Motor neuron (in vitro differentiated cells): ENCODE measurements at regions not wholly inside any gene's neighbourhood (a gene's known extent, or its start where the extent isn't known, plus 50 kb on each side); places are given as distances from the start of the nearest gene placed in this dataset.

Source experiments
- ATAC-seq, 8 experiments: fragments of 200-7000 bp; cut with Tn5 transposase; replicated peaks in 6 of 8; 2 replicates each; pipeline ENCODE4 v1.8.0; 2021; ENCODE audit warnings: mild to moderate bottlenecking in 8 of 8, moderate library complexity in 8 of 8
- H3K27ac ChIP-seq, 2 donors: fragments of 250-450 bp; sonication (Bioruptor Pico); 2 replicates each; pipeline ENCODE4 v1.9.0; 2021; ENCODE audit warnings: antibody characterized with exemption in 2 of 2, mild to moderate bottlenecking in 2 of 2, moderate library complexity in 1 of 2
- H3K4me1 ChIP-seq, 2 donors: fragments of 250-450 bp; sonication (Bioruptor Pico); replicated peaks in 1 of 2; 2 replicates each; pipeline ENCODE4 v1.6.1; 2021; ENCODE audit warnings: antibody characterized with exemption in 2 of 2, mild to moderate bottlenecking in 2 of 2, moderate library complexity in 1 of 2
- H3K4me3 ChIP-seq, 5 donors: fragments of 250-450 bp; sonication (Bioruptor Pico); 2 replicates each; pipeline ENCODE4 v1.9.0; 2021; ENCODE audit warnings: antibody characterized with exemption in 5 of 5, mild to moderate bottlenecking in 5 of 5, moderate library complexity in 4 of 5
- WGBS, 10 experiments: fragments of 450-650 bp; shearing (Covaris generic); methylation state at CpG; one replicate each; pipeline ENCODE4 v1.0.0; 2022; 5-methylcytosine and 5-hydroxymethylcytosine counted together
- in situ Hi-C, 9 experiments: fragments of 400-800 bp; cut with MboI; loops; one replicate each; pipeline ENCODE4 v1.15.0; 2021; ENCODE audit warnings: low sequenced_read_pairs in 9 of 9, low pct_unique_long_range_greater_than_20kb in 2 of 9; ENCODE audit not compliant: unreplicated experiment in 9 of 9

DNA sequence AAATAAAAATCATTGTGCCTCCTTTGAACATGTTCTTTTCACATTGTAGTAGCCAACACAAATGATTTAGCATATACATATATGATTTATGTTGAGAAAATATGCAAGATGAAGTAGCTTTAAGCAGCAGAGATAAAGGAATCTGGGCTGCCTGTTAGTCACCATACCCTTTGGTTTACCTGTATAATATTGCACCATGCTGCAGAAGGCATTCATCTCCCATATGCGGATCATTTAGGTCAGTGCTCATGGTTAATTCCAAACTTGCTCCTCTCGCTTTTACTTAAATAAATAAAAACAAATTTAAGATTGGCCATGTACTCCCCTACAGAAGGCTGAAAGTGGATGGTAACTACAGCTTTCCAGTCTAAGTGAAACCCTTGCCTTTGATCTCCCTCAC, 86.7 kb upstream of the TBL1XR1 start:
- 40 to 100% (median 63%) methylated on average over 1 to 2 of the region's 2 CpGs for WGBS, 10 experiments
- Histone ChIP-seq H3K4me3 (no peak overlapping the region), H3K27ac (no peak overlapping the region), H3K4me1 (peaks cover 0 to 7% of the 10 kb centered on the region in 2 donors)
- ATAC-seq: peak in 1 of 8 experiments; percentile 9
- in situ Hi-C loops: no loop called here

GRCh38 chr3:177284383-177284881, 87.2 kb upstream of the TBL1XR1 start:
- H3K4me3 ChIP-seq: no peak overlapping the region
- peak in 7 of 8 experiments; percentile 38 to 98 (median 74) for ATAC-seq

GRCh38 chr3:177286034-177286433, 88.8 kb upstream of the TBL1XR1 start:
- Histone ChIP-seq H3K4me1 (peaks cover 0 to 7% of the 10 kb centered on the region in 2 donors), H3K27ac (no peak overlapping the region), H3K4me3 (no peak overlapping the region)
- 63 to 100% (median 81%) methylated on average over 1 to 2 of the region's 2 CpGs; no CpG with 5 or more reads in 4 of the 10 experiments for WGBS, 10 experiments
- peak in 4 of 8 experiments; percentile 20 to 55 (median 52) for ATAC-seq
- in situ Hi-C loops: no loop called here

More at GRCh38 chr3:177284383-177284881, 87.2 kb upstream of the TBL1XR1 start:
- H3K4me1 ChIP-seq: peaks cover 0 to 7% of the 10 kb centered on the region in 2 donors
- 17 to 71% (median 31%) methylated on average over 1 to 6 of the region's 8 CpGs; no CpG with 5 or more reads in 2 of the 10 experiments for WGBS, 10 experiments
- no peak overlapping the region for H3K27ac ChIP-seq
- in situ Hi-C loops: no loop called here

- ATAC-seq: no peak
- Histone ChIP-seq H3K4me1 (peaks cover 0 to 7% of the 10 kb centered on the region in 2 donors), H3K27ac (no peak overlapping the region), H3K4me3 (no peak overlapping the region)
- WGBS, 10 experiments: 83 to 100% (median 93%) methylated on average over 1 to 4 of the region's 4 CpGs; no CpG with 5 or more reads in 5 of the 10 experiments
- in situ Hi-C loops: no loop called here
Measured at GRCh38 chr3:177287231-177287630, 89.9 kb upstream of the TBL1XR1 start.

DNA sequence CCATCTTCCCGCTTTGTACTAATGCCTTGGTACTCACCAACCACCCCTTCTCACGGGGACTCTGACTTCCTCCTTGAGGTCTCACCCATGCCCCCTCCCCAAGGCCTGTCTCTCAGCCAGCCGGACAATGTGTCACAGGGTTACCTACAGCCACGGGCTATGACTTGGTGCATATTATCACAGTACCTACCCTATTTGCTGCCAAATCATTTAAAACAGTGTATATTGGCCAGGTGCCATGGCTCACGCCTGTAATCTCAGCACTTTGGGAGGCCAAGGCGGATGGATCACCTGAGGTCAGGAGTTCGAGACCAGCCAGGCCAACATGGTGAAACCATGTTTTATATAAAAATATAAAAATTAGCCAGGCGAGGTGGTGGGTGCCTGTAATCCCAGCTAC, 93.4 kb upstream of the TBL1XR1 start:
- WGBS, 10 experiments: 88 to 100% (median 100%) methylated on average over 1 to 5 of the region's 8 CpGs; no CpG with 5 or more reads in 5 of the 10 experiments
- ATAC-seq: no peak
- Histone ChIP-seq H3K27ac (no peak overlapping the region), H3K4me1 (no peaks in the 10 kb centered on the region), H3K4me3 (no peak overlapping the region)
- in situ Hi-C loops: no loop called here

- no peaks in the 10 kb centered on the region for H3K4me1 ChIP-seq
- in situ Hi-C loops: no loop called here
- 28 to 100% (median 88%) methylated on average over 1 to 4 of the region's 4 CpGs; no CpG with 5 or more reads in 3 of the 10 experiments for WGBS, 10 experiments
- no peak overlapping the region for H3K4me3 ChIP-seq
- peak in 4 of 8 experiments; percentile 17 to 78 (median 44) for ATAC-seq
- no peak overlapping the region for H3K27ac ChIP-seq
Measured at GRCh38 chr3:177294221-177294620, 96.9 kb upstream of the TBL1XR1 start.

DNA sequence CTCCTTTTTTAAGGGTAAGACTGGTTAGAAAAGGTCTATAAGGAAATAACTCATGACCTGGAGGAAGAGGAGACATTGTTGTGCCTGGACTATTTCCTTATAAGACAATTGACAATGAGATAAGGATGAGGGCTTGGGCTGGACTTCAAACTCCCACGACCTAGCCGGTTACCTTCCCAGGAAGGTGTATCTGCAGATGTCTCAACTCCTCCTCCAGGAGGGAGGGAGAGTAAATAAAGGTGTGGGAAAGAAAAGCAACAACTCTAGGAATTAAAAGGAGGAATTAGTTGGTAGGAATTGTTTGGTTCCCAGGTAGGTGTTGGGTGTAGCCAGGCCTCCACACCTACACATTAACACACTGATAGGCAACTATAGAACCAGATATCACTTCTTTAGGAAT, 97.8 kb upstream of the TBL1XR1 start:
- in situ Hi-C loops: no loop called here
- WGBS, 10 experiments: 17 to 100% (median 92%) methylated on average over 1 to 2 of the region's 2 CpGs; no CpG with 5 or more reads in 5 of the 10 experiments
- no peak overlapping the region for H3K4me3 ChIP-seq
- ATAC-seq: no peak
- peaks cover 0 to 3% of the 10 kb centered on the region in 2 donors for H3K4me1 ChIP-seq
- no peak overlapping the region for H3K27ac ChIP-seq

DNA sequence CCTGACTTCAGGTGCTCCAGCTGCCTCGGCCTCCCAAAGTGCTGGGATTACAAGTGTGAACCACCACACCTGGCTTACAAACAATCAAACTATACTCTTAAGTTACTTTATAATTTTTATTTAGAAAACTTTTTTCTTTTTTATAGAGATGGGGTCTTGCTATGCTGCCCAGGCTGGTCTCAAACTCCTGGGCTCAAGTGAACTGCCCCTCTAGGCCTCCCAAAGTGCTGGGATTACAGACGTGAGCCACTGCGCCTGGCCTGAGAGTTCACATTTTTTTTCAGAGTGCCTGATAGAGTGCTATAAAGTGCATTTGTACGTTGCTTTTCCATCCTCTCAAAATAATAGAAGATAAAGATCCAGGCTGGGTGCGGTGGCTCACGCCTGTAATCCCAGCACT, 102.0 kb upstream of the TBL1XR1 start:
- Histone ChIP-seq H3K27ac (no peak overlapping the region), H3K4me1 (peaks cover 0 to 4% of the 10 kb centered on the region in 2 donors), H3K4me3 (no peak overlapping the region)
- in situ Hi-C loops: no loop called here
- no peak for ATAC-seq
- 93 to 100% (median 100%) methylated on average over 1 to 5 of the region's 6 CpGs; no CpG with 5 or more reads in 3 of the 10 experiments for WGBS, 10 experiments

DNA sequence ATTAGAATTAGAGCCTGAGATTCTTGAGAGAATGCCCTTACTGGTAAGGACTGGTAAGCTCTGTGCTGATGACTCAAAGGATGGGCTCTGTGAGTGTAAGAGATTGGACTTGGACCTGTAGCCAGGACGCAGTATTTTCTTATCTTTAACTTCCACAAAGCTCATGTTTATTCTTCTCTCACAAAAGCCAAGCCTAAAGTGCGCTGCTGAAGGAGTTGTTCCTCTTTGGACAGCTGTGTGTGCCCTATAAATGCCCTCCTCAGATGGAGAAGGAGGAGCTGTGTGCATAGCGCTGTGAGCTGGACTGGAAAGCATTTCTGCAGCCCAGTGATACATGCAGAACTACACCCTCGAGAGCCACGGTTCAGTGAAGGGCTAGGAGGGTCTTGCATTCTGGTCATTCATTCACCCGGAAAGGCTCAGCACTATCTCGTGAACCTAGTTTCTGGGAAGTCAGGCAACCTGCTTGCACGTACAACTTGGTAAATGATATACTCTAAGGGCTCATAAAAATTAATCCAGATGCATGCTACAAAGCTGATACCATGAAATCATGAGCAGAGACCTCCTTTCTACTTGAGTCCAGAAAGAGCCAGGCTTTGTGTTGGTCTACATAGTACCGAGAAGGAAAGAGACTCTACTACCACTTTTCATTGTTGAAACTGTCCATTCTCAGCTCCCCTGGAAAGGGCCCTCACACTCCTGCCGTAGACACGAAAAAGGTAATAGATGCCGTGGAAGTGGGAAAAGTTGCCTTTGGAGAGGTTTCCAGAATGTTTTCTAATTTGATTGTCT, 103.0 kb upstream of the TBL1XR1 start:
- Histone ChIP-seq H3K4me1 (peaks cover 0 to 4% of the 10 kb centered on the region in 2 donors), H3K27ac (no peak overlapping the region), H3K4me3 (no peak overlapping the region)
- in situ Hi-C loops: no loop called here
- peak; percentile 70 to 98 (median 74) for ATAC-seq
- 45 to 76% (median 63%) methylated on average over 1 to 10 of the region's 12 CpGs; no CpG with 5 or more reads in 1 of the 10 experiments for WGBS, 10 experiments

DNA sequence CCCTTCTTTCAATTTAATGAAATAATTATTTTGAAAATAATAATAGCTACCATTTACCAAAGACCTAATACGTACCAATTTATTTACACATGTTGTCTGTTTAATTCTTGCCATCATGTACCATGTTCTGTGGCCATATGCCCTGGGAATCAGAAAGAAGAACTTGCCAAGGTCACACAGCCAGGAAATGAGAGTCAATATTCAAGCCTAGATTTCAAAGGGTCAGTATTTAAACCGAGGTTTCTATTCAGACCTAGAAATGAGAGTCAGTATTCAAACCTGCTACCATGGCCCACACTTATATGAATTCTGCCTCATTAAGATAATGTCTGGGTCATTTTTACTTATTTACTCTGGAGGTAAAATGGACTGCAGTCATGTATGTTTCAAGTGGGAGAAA, 103.6 kb upstream of the TBL1XR1 start:
- in situ Hi-C loops: no loop called here
- 57 to 100% (median 90%) methylated on average over 1 to 2 of the region's 2 CpGs; no CpG with 5 or more reads in 1 of the 10 experiments for WGBS, 10 experiments
- H3K27ac ChIP-seq: no peak overlapping the region

DNA sequence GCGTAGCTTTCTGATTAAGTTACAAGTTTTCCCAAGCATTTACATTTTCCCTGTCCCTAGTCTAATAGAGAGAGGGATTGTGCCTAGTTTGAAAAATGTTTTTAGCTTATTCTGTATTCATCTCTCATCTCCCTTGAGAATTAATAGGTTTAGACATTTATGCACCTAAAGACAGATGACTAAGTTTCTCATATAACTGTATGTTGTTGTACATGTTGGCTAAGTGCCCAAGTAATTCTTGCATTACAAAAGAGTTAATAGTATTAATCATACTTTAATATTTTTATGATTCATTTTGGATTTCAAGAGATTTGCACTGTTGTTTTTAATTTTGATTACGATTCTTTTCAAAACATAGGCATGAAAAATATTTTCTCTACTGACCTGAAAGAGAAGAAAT, 109.0 kb upstream of the TBL1XR1 start:
- H3K4me1 ChIP-seq: no peaks in the 10 kb centered on the region
- in situ Hi-C loops: no loop called here
- no peak for ATAC-seq
- WGBS, 10 experiments: 6 to 100% (median 78%) methylated on average over 1 to 2 of the region's 2 CpGs
- no peak overlapping the region for H3K4me3 ChIP-seq
- H3K27ac ChIP-seq: no peak overlapping the region

More for the DNA sequence above, 103.6 kb upstream of the TBL1XR1 start:
- peaks cover 0 to 4% of the 10 kb centered on the region in 2 donors for H3K4me1 ChIP-seq
- no peak overlapping the region for H3K4me3 ChIP-seq
- ATAC-seq: no peak

DNA sequence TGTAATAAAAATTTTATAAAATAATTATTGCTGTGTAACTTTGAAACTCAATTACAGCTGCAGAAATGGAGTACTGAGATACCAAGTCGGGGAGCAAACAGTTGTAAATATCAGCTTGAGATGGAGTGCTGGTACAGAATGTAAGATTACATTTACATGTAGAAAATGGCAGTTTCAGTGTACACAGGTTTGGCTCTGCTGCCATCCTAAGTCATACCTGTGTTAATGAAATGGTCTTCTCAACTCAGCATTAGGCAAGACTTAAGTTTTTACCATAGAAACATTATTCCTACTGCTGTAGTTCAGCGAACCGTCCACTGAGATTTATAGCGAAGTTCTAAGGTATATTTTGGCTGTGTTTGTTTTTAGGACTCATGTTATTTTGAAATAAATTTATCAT, 110.1 kb upstream of the TBL1XR1 start:
- ATAC-seq: no peak
- H3K4me3 ChIP-seq: no peak overlapping the region
- WGBS, 10 experiments: 83 to 100% (median 96%) methylated on average over 1 to 4 of the region's 4 CpGs; no CpG with 5 or more reads in 1 of the 10 experiments
- H3K27ac ChIP-seq: no peak overlapping the region
- no peaks in the 10 kb centered on the region for H3K4me1 ChIP-seq
- in situ Hi-C loops: no loop called here

- no peak for ATAC-seq
- Histone ChIP-seq H3K4me3 (no peak overlapping the region), H3K27ac (no peak overlapping the region), H3K4me1 (no peaks in the 10 kb centered on the region)
- in situ Hi-C loops: no loop called here
- 24 to 100% (median 85%) methylated on average over 2 to 5 of the region's 5 CpGs; no CpG with 5 or more reads in 1 of the 10 experiments for WGBS, 10 experiments
Measured at GRCh38 chr3:177307826-177308225, 110.5 kb upstream of the TBL1XR1 start.
